Choroid plexus epithelial cell (primary cell): ENCODE measurements at regions not wholly inside any gene's neighbourhood (a gene's known extent, or its start where the extent isn't known, plus 50 kb on each side); places are given as distances from the start of the nearest gene placed in this dataset.
"Not testable (repeated sequence)": the region's sequence is repeated elsewhere in the genome, so short reads cannot be mapped to it uniquely, and the experiment has no call there.

ENCODE experiments used
- DNase-seq: peaks from one replicate; pipeline ENCODE4 v3.0.0-alpha.2; 2010; ENCODE audit warnings: low read depth
- H3K4me3 ChIP-seq: 2 replicates; pipeline ENCODE4 v1.5.1; 2011; ENCODE audit warnings: low read depth, mild to moderate bottlenecking, control low read depth, low read length, moderate library complexity
- CTCF ChIP-seq: conservative IDR thresholded peaks from 2 replicates; pipeline ENCODE4 v1.5.1; 2011; ENCODE audit warnings: low read depth, mild to moderate bottlenecking, control low read depth, inconsistent platforms, low read length, moderate library complexity

GRCh38 chr2:147416099-147416498, 428.7 kb upstream of the ACVR2A start:
- DNase-seq: no peak
- no peak for TF ChIP-seq CTCF
- no peak overlapping the region for H3K4me3 ChIP-seq

DNA sequence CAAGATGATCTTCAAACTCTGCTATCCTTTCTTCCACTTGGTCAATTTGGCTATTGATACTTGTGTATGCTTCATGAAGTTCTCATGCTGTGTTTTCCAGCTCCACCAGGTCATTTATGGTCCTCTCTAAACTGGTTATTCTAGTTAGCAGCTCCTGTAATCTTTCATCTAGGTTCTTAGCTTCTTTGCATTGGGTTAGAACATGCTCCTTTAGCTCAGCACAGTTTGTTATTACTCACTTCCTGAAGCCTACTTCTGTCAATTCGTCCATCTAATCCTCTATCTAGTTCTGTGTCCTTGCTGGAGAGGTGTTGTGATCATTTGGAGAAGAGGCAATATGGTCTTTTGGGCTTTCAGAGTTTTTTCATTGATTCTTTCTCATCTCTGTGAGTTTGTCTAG, 430.2 kb upstream of the ACVR2A start:
- not testable (repeated sequence) for H3K4me3 ChIP-seq, DNase-seq

GRCh38 chr2:147408357-147408756, 436.5 kb upstream of the ACVR2A start:
- no peak for TF ChIP-seq CTCF
- H3K4me3 ChIP-seq: no peak overlapping the region
- no peak for DNase-seq

DNA sequence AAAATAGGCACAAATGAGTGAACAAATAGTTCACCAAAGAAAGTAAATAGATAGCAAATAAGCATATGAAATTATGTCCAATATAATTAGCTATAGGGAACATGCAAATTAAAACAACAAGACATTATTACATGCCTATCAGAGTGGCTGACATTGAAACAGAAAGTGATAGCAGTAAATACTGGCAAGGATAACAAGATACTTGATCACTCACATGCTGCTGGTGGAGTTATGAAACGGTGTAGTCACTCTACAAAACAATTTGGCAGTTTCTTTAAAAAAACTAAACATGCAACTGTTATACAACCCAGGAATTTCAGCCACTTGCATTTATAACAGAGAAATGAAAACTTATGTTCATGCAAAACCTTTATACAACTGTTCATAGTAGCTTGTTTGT, 439.2 kb upstream of the ACVR2A start:
- no peak overlapping the region for H3K4me3 ChIP-seq
- DNase-seq: no peak
- no peak for TF ChIP-seq CTCF

DNA sequence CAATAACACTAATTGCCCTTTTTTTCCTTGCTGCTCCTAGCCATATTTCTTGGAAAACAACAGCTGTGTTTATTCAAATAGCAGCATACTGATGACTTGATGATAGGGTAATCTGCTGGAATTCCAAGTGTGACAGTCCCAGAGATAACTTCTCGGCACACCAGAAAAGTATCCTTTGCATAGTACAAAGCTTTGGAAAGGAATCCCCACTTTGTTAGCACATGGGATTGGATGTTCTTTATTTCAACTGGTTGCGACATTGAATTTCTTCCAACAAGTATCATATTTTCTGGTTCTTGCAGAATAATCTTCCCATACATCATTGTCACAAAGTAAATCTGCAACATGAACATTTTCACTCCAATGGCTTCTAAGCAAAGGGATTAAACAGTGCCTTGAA, 445.8 kb upstream of the ACVR2A start:
- no peak for DNase-seq
- no peak for TF ChIP-seq CTCF
- no peak overlapping the region for H3K4me3 ChIP-seq

DNA sequence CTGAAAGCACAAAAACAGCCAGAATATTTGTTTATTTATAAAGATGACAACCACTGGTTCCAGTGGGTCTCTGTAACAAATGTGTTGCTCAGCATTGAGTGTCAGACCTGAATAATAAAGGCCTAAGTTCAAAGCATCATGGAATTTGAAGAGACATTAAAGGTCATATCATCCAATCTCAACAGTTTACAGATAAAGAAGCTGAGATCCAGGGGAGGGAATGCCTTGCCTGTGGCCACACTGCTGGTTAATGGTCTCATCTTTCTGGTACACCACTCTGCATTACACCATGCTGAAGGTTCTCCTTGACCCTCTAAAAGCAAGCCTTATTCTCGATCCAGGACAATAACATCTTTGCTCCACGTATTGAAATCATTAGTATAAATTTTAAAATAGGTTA, 446.5 kb upstream of the ACVR2A start:
- no peak overlapping the region for H3K4me3 ChIP-seq
- no peak for DNase-seq
- TF ChIP-seq CTCF: no peak

DNA sequence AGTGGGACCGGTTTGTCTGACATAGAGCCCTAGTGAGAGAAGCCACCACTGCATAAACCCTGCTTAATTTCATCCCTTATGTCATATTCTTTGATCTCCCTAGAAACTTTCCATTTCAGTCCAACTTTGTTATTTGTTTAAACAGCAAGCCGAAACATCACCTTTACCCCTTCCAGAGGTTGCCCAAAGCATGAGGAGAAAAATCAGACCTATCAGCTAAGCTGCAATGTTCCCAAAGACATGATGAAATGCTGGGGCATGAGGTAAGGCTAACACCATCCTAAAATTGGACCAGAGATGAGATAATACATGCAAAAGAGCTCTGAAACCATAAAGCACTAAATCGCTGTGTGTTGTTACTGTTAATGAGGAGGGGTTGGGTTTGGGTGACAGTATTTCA, 447.9 kb upstream of the ACVR2A start:
- no peak for DNase-seq
- no peak for TF ChIP-seq CTCF
- H3K4me3 ChIP-seq: no peak overlapping the region
